ENCODE measurements at regions not wholly inside any gene's neighbourhood (a gene's known extent, or its start where the extent isn't known, plus 50 kb on each side); places are given as distances from the start of the nearest gene placed in this dataset.
"Not testable (repeated sequence)": the region's sequence is repeated elsewhere in the genome, so short reads cannot be mapped to it uniquely, and the experiment has no call there.

DNA sequence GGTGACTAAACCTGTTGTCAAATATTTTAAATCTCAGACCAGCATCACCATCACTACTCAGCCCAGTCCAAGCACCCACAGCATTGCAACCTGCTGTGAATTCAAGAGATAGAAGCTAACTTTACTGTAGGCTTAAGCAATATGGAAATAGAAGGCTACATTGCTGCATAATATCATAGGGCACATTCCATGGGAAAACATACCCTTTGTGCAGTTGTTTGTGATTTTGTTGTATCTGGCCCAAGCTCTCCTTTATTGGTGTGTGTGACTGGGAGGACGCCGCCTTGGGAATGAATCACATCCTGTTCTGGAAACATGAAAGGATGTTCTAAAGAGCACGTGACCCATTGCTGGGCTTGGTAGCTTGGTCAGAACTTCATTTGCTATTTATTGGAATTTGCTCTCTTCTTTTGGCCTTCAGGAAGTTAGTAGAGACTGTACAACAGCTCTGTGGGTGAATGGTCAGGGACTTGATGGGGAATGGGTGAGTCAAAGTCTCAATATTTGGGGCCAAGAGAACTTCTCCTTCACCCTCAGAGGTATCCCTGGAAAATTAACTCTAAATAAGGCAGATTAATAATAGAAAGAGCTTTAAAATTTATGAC, 106.8 kb upstream of the SERPINE2 start:
- no peak for DNase-seq

DNA sequence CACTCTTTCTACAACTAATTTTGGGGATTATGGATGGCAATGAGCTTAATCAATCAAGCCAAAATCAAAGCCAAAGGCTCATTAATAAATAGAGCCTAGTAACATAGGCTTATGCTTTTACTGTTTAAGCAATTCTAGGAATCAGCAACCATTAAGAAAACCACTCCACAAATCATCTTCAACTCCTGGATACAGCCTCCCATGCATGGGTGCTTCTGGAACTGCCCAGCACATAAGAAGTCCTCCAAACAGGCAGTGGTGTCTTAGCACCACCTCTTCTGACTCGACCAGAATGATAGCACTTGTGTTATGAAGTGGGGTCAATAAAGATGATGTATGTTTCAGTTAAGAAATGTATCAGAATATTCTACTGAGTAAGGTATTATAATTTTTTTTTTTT, 104.4 kb upstream of the SERPINE2 start:
- DNase-seq: no peak

DNA sequence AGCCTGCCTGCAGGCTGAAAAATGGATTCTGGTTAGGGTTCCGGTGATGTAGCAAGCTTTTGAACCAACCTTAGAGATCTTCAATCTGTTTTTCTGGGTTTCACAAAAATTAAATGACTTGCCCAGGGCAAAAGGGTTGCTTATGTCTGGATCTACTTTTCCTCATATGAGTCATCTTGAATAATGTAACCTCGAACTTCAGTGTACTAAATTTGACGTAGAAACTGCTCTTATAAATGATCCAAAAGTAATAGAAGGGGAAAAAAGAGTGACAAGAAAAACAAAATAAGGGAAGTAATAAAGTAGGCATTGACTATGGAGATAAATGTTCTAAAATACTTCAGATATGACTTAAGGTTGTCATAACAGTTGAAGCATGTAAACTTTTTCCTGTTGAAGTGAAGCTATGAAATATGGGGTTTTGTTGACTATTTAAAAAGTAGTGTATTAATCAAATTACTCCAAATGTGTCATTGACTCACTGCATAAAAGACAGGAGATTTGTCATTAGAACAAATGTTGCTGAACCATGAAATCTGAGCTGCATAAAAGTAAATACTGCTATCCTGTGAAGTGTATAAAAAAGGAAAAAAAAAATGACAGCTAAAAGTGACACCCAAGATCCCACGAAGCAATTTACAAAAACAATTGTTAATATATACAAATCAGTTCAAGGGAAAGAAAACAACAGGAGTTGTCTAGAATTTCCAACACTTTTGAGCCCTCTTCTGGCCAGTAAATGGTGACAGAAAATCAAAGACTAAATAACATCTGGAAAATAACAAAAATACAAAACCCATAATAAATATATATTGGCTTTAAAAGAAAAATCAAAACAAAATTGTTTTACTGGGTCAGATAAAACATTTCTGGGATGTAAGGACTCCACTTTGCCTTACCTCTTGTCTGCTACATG, 103.6 kb upstream of the SERPINE2 start:
- DNase-seq: no peak

DNA sequence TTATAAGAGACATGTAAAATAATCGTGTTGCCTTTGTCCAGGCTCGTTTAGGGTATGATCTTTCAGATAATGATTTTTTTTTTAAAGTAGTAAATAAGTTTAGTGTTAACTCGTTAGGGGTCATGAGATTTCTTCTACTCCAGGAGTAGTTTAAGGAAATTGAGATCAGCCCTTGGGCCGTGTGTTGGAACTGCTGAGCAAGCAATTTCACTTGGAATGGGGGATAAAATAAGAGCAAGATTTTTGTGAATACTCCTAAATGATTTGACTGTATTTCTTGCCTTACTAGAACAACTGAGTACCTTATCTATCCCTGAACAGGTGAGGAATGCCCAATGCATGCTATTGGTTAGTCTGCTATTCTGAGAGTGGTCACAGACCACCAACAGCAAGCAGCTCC, 102.2 kb upstream of the SERPINE2 start:
- DNase-seq: no peak

- no peak for DNase-seq
These were observed 98.1 kb upstream of the SERPINE2 start for GRCh38 chr2:224137208-224137607.

DNA sequence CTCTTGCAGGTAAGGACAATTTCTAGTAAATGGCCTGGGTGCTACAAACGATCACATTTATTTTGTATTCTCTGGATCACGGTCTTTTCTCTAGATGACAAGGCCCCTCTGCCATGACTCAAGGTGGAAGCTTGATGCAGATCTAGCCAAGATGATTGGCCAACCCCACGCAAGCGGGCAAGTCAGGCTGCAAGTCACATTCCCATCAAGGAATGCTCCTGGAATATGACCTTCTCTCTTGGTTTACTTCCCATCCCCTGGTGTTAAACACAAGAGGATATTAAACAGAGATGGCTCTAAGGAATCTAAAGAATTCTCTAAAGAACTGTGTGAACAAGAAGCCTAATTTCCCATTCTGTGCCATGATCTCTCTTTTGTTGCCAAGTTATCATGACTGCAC, 97.3 kb upstream of the SERPINE2 start:
- no peak for DNase-seq

DNA sequence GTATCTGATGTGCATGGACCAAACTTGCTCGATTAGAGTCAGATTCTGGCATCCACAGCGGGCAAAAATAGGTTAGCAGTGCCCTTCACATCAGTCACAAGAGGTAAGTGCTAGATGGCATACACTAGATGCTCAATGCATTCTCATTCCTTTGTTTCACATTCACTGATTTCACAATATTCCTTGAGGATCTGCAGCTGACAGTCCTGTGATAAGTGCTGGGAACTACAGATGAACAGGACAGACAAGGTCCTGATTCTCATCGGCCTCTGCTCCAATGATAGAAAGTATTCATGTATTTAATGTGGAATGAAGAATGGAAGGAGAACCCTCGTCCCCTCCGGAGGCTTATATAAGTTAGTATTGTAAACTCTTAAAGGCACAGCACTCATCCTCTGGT, 96.8 kb upstream of the SERPINE2 start:
- DNase-seq: no peak

DNA sequence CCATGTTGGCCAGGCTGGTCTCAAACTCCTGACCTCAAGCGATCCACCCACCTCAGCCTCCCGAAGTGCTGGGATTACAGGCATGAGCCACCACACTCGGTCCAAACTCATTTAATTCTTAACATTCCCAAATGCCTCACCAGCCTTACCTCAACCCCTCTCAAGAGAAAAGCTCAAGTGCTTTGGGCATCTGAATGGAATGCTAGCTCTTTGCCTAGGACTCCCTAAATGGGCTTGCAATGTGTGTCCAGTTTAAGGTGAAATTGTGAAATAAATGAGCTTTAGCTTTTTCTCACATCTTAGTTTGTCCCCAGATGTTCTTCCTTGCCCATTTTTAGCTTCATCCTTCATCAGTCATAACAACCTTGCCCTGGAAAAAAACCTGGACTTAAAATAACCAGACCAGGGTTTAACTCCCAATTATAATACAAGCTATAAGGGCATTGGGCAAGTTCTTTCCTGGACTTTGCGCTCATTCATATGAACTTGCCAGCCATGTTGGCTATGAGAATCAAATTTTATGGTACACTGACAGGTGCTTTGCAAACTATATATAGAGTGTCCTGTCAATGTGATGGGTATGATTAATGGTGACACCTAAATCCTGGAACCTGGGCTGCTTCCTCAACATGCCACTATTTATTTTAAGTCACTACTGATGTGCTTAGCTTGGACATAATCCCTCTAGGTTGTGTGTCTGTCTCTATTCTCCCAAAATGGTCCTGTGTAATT, 95.1 kb upstream of the SERPINE2 start:
- DNase-seq: no peak

DNA sequence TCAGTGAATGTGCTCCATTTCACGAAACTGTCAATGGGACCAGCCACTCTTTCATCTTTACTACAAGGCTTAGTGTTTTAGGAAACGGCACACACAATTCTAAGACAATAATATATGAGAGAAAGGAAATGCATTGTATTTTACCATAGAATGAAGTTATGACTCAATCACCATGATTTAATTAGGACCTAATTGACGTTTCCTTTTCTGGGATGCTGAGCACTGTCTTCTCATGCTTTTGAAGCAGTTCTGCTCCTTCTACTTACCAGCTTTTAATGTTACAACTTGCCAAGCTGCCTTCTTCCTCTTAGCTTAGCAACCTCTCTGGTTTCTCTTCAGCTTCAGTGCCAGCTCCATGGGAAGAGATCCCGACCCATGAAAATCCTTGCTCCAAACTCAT, 94.3 kb upstream of the SERPINE2 start:
- DNase-seq: no peak

DNA sequence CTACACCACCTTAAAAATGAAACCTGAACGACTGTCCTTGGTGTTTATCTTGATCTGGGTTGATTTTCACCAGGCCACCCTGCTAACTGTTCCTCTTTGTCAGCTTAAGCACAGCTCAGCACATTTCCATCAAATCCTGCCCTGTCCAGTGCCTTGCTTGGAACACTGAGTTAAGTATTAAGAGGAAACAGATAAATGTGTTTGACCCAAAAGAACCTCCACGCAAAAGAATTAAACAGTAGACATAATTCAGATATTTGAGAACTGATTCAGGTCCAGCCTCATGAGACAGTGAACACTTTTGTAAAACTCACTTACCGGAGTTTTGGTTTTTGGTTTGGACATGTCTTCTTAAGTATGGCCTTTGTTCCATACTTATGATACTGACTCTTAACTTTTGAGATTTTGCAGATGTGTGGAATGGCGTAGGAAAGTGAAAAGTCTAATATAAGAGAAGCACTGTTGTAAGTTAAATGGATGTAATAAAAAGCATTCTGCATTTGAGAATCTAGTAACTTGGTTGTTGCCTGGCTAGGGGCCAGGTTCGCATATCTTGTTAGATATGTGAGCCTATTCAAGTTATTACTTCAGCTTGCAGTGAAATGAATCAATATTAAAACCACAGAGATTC, 88.9 kb upstream of the SERPINE2 start:
- no peak for DNase-seq

DNA sequence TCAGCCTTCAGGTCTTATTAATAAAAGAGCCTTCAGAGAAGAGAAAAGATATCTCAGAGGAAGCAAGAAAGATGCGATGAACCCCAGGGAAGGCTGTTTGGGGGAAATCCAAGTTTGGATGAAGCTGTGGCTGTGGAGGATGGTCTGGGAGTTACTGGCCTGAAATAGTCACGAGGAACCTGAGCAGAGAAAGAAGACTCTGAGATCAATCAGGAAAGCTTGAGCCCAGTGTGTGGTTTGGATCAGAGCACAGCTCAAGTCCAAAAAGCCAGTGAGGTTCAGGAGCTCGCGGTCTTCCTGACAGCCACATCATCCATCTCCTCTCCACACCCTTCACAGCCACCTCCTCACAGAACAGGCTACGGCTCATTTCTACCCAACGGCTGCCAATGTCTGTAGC, 87.4 kb upstream of the SERPINE2 start:
- DNase-seq: no peak

DNA sequence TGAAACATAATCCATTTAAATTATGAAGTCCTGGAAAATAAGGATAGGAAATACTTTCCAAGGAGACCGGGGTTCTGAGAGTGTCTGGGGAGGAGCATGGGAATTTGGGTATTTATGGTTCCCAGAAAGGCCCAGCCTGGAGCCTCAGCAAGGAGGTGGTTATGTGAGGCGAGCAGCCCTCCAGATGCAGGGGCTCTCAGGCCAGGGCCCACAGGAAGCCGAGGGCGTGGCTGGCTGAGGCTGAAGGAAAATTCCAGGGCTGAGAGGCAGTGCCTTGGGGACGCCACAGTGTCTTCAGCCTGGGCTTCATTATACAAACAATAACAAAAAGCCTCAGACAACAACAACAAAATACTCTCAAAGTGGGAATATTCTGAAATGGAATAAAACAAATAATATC, 86.9 kb upstream of the SERPINE2 start:
- no peak for DNase-seq

DNA sequence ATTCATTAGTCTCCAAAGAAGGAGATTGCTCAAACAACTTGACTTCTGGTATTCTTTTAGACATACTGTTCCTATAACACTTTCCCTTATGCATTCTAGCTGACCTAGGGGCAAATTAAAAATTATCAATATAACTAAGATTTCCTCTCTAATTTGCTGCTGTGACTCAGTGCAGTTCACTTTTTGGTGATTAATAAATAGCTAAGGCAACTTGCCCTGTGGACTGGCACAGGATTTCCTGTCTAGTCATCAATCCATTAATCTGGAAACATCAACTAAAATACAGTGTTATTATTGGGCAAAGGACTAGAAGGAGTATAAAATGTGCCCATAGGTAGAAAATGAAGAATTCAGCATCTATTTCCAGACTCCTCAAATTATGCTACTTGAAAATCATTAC, 83.5 kb upstream of the SERPINE2 start:
- DNase-seq: no peak

DNA sequence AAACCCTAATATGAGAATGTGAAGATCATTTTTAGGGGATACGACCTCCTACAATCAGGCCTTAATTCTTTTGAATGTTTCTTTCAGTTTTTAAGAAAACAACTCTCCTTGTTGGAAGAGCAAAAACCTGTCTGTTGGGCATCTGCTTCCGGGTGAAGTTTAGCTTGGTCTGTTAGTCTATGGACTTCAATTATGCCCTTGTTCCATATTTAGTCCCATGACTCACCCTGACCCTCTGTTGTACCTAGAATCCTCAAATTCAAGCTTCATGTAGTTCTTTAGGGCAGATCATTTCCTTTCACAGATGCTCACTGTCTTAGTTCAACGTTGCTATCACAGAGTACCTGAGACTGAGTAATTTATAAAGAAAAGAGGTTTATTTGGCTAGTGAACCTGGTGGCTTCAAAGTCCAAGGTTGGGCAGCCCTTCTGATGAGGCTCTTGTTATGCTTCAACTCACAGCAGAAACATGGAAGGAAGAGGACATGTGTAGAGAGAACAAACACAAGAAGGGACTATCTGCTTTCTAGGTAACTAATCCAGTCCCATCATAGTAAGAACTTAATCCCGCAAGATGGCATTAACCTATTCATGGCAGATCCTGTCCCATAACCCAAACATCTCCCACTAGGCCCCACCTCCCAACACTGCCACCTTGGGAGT, 82.5 kb upstream of the SERPINE2 start:
- DNase-seq: no peak

GRCh38 chr2:224120986-224121385, 81.9 kb upstream of the SERPINE2 start:
- no peak for DNase-seq

DNA sequence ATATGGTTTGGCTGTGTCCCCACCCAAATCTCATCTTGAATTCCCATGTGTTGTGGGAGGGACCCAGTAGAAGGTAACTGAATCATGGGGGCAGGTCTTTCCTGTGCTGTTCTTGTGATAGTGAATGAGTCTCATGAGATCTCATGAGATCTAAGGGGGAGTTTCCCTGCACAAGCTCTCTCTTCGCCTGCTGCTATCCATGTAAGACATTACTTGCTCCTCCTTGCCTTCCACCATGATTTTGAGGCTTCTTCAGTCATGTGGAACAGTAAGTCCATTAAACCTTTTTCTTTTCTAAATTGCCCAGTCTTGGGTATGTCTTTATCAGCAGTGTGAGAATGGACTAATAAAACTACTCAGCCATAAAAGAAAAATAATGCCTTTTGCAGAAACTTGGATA, 80.8 kb upstream of the SERPINE2 start:
- DNase-seq: not testable (repeated sequence)

DNA sequence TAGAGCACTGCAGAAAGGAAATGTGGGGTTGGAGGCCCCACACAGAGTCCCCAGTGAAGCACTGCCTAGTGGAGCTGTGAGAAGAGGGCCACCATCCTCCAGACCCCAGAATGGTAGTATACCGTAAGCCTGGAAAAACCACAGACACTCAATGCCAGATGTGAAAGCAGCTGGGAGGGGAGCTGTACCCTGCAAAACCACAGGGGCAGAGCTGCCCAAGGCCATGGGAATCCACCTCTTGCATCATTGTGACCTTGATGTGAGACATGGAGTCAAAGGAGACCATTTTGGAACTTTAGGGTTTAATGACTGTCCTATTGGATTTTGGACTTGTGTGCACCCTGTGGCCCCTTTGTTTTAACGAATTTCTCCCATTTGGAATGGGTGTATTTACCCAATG, 75.3 kb upstream of the SERPINE2 start:
- no peak for DNase-seq

DNA sequence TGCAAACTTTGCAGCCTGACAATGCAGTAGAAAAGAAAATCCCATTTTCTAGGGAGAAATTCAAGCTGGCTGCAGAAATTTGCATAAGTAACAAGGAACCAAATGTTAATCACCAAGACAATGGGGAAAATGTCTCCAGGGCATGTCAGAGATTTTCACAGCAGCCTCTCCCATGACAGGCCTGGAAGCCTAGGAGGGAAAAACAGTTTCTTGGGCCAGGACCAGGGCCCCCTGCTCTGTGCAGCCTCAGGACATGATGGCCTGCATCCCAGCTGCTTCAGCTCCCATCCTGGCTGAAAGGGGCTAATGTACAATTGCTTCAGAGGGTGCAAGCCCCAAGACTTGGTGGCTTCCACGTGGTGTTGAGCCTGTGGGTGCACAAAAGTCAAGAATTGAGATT, 74.8 kb upstream of the SERPINE2 start:
- not testable (repeated sequence) for DNase-seq

- DNase-seq: no peak
These were observed 72.5 kb upstream of the SERPINE2 start for GRCh38 chr2:224111576-224111975.

DNA sequence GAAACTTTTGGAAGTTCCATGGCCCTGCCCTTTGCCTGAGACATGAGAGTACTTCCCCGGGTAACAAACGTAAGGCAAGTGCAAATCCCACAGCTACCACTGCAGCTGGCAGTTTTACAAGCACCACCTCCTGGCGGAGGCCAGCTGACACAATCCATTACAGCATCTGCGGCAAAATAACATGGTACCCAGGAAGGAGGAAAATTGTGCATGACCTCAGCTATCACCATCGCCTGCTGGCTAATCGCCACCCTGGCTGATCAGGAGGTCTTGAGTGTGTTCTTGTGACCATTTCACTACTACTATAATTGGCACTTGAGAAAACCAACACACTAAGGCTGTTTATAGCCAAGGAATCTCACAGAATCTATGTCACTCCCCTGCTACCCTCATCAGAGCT, 71.7 kb upstream of the SERPINE2 start:
- DNase-seq: no peak

DNA sequence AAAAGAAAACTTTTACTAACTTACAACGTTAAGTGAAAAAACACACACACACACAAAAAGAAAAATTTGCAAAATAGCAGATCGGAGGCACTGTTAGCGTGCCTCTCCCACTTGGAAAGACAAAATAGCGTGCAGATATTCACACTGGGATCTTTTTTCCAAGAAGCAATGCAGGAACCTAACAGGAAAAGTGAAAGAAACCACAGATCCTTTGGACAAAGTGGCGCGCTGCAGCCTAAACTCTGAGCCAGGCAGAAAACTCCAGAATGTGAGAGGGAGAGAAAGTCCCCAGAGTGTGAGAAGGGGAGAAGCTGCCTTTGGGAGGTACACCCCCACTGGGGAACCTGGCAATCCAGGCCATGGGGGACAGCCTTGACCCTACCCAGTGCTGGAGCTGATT, 70.7 kb upstream of the SERPINE2 start:
- DNase-seq: no peak

GRCh38 chr2:224106794-224107193, 67.7 kb upstream of the SERPINE2 start:
- no peak for DNase-seq
